Naive thymus-derived CD8-positive, alpha-beta T cell (primary cell): ENCODE measurements at regions not wholly inside any gene's neighbourhood (a gene's known extent, or its start where the extent isn't known, plus 50 kb on each side); places are given as distances from the start of the nearest gene placed in this dataset.

ENCODE experiments used
- ATAC-seq, 2 donors: fragments of 150-1000 bp; cut with Tn5 transposase in 1 of 2; sonication (Bioruptor Pico), chemical (Tn5 transposase) in 1 of 2; 1 replicate in 1 of 2; 2 replicates in 1 of 2; pipeline ENCODE4 v1.10.0; 2021; ENCODE audit warnings: mild to moderate bottlenecking in 2 of 2, moderate library complexity in 2 of 2
- POLR2A ChIA-PET: fragments of 350-600 bp; sonication (Branson Sonifier 250); formaldehyde crosslinking; loops from one replicate; lab custom pipeline; 2021; ENCODE audit warnings: antibody characterized with exemption; lab: Charles Lee
- DNase-seq, 10 donors: peaks; one replicate each; pipeline versions ENCODE4 v3.0.0 to v3.0.0-alpha.2; 2020 to 2022
- H3K27ac Mint-ChIP-seq, 10 donors: one replicate each; pipeline ENCODE4 v1.8.0; 2020 to 2022; ENCODE audit warnings: mild to moderate bottlenecking in 10 of 10, mixed read lengths in 10 of 10, moderate library complexity in 4 of 10, inconsistent platforms in 1 of 10
- H3K27me3 Mint-ChIP-seq, 5 donors: one replicate each; pipeline ENCODE4 v1.8.0; 2021 to 2022; ENCODE audit warnings: mixed read lengths in 5 of 5
- H3K36me3 Mint-ChIP-seq, 3 donors: one replicate each; pipeline ENCODE4 v1.8.0; 2020 to 2022; ENCODE audit warnings: mixed read lengths in 3 of 3, mild to moderate bottlenecking in 2 of 3, inconsistent platforms in 1 of 3
- H3K4me1 Mint-ChIP-seq, 4 donors: one replicate each; pipeline ENCODE4 v1.8.0; 2021 to 2022; ENCODE audit warnings: mixed read lengths in 4 of 4
- H3K4me3 Mint-ChIP-seq, 10 donors: one replicate each; pipeline ENCODE4 v1.8.0; 2020 to 2022; ENCODE audit warnings: mild to moderate bottlenecking in 10 of 10, mixed read lengths in 10 of 10, moderate library complexity in 6 of 10, inconsistent platforms in 1 of 10
- H3K9me3 Mint-ChIP-seq, 9 donors: one replicate each; pipeline ENCODE4 v1.8.0; 2020 to 2022; ENCODE audit warnings: mixed read lengths in 9 of 9, mild to moderate bottlenecking in 3 of 9, inconsistent platforms in 1 of 9, moderate library complexity in 1 of 9

- POLR2A ChIA-PET = no interaction called here
- no peak overlapping the region for H3K4me3 Mint-ChIP-seq
- DNase-seq (no peak), ATAC-seq (no peak)
- H3K27ac Mint-ChIP-seq = no peak overlapping the region
- peaks cover 0 to 7% (median 0%) of the 10 kb centered on the region in 5 donors for H3K27me3 Mint-ChIP-seq
- no peaks in the 10 kb centered on the region for H3K4me1 Mint-ChIP-seq
- no peaks in the 10 kb centered on the region for H3K36me3 Mint-ChIP-seq
- H3K9me3 Mint-ChIP-seq = peaks cover 4 to 26% (median 11%) of the 10 kb centered on the region in 9 donors
Measured at GRCh38 chr14:53663709-53664108, 292.9 kb downstream of the BMP4 start.

GRCh38 chr14:53655080-53655785 lies 301.4 kb downstream of the BMP4 start:
- no peak overlapping the region for H3K27ac Mint-ChIP-seq
- H3K4me3 Mint-ChIP-seq = no peak overlapping the region
- H3K4me1 Mint-ChIP-seq = no peaks in the 10 kb centered on the region
- peaks cover 0 to 46% (median 4%) of the 10 kb centered on the region in 9 donors for H3K9me3 Mint-ChIP-seq
- H3K27me3 Mint-ChIP-seq = peaks cover 0 to 12% (median 2%) of the 10 kb centered on the region in 5 donors
- POLR2A ChIA-PET = no interaction called here
- ATAC-seq (no peak), DNase-seq (no peak)
- H3K36me3 Mint-ChIP-seq = peaks cover 0 to 6% (median 2%) of the 10 kb centered on the region in 3 donors

- peaks cover 0 to 6% (median 2%) of the 10 kb centered on the region in 3 donors for H3K36me3 Mint-ChIP-seq
- H3K9me3 Mint-ChIP-seq = peaks cover 0 to 29% (median 6%) of the 10 kb centered on the region in 9 donors
- no peak for DNase-seq
- H3K4me1 Mint-ChIP-seq = no peaks in the 10 kb centered on the region
- no peak overlapping the region for H3K27ac Mint-ChIP-seq
- ATAC-seq = no peak
- POLR2A ChIA-PET = no interaction called here
- peaks cover 0 to 12% (median 3%) of the 10 kb centered on the region in 5 donors for H3K27me3 Mint-ChIP-seq
- H3K4me3 Mint-ChIP-seq = no peak overlapping the region
Measured at GRCh38 chr14:53652068-53652467, 304.6 kb downstream of the BMP4 start.

- ATAC-seq (no peak), DNase-seq (no peak)
- Mint-ChIP-seq H3K36me3 (peaks cover 0 to 6% (median 2%) of the 10 kb centered on the region in 3 donors), H3K4me3 (no peak overlapping the region), H3K27me3 (peaks cover 0 to 12% (median 3%) of the 10 kb centered on the region in 5 donors), H3K9me3 (peaks cover 0 to 20% (median 6%) of the 10 kb centered on the region in 9 donors), H3K27ac (peak overlapping the region in 1 of 10 donors; percentile 46), H3K4me1 (no peaks in the 10 kb centered on the region)
- POLR2A ChIA-PET = no interaction called here
Measured at GRCh38 chr14:53651096-53651740, 305.4 kb downstream of the BMP4 start.

- Mint-ChIP-seq H3K9me3 (peaks cover 0 to 20% (median 13%) of the 10 kb centered on the region in 9 donors), H3K27me3 (peaks cover 0 to 3% (median 0%) of the 10 kb centered on the region in 5 donors), H3K4me1 (no peaks in the 10 kb centered on the region), H3K4me3 (no peak overlapping the region), H3K27ac (no peak overlapping the region), H3K36me3 (peaks cover 0 to 2% (median 0%) of the 10 kb centered on the region in 3 donors)
- DNase-seq = no peak
- ATAC-seq = no peak
- POLR2A ChIA-PET = no interaction called here
Measured at GRCh38 chr14:53646925-53647324, 309.7 kb downstream of the BMP4 start.

GRCh38 chr14:53640695-53641094 lies 315.9 kb downstream of the BMP4 start:
- DNase-seq = no peak
- no peaks in the 10 kb centered on the region for H3K4me1 Mint-ChIP-seq
- ATAC-seq = no peak
- H3K4me3 Mint-ChIP-seq = no peak overlapping the region
- H3K27ac Mint-ChIP-seq = no peak overlapping the region
- H3K36me3 Mint-ChIP-seq = no peaks in the 10 kb centered on the region
- POLR2A ChIA-PET = no interaction called here
- peaks cover 0 to 21% (median 18%) of the 10 kb centered on the region in 9 donors for H3K9me3 Mint-ChIP-seq
- H3K27me3 Mint-ChIP-seq = peaks cover 0 to 4% (median 0%) of the 10 kb centered on the region in 5 donors

- no peaks in the 10 kb centered on the region for H3K36me3 Mint-ChIP-seq
- no peak overlapping the region for H3K4me3 Mint-ChIP-seq
- no peaks in the 10 kb centered on the region for H3K4me1 Mint-ChIP-seq
- H3K27me3 Mint-ChIP-seq = peaks cover 0 to 7% (median 0%) of the 10 kb centered on the region in 5 donors
- peaks cover 3 to 21% (median 14%) of the 10 kb centered on the region in 9 donors for H3K9me3 Mint-ChIP-seq
- DNase-seq = no peak
- no peak overlapping the region for H3K27ac Mint-ChIP-seq
- no peak for ATAC-seq
- POLR2A ChIA-PET = no interaction called here
Measured at GRCh38 chr14:53638966-53639365, 317.7 kb downstream of the BMP4 start.

- Mint-ChIP-seq H3K4me3 (no peak overlapping the region), H3K27me3 (peaks cover 0 to 15% (median 0%) of the 10 kb centered on the region in 5 donors), H3K27ac (no peak overlapping the region), H3K9me3 (peaks cover 4 to 18% (median 7%) of the 10 kb centered on the region in 9 donors), H3K4me1 (no peaks in the 10 kb centered on the region), H3K36me3 (no peaks in the 10 kb centered on the region)
- no peak for ATAC-seq
- DNase-seq = no peak
- POLR2A ChIA-PET = no interaction called here
Measured at GRCh38 chr14:53634793-53635192, 321.8 kb downstream of the BMP4 start.

- POLR2A ChIA-PET = no interaction called here
- H3K4me1 Mint-ChIP-seq = no peaks in the 10 kb centered on the region
- H3K36me3 Mint-ChIP-seq = no peaks in the 10 kb centered on the region
- ATAC-seq = no peak
- DNase-seq = no peak
- peaks cover 0 to 10% (median 4%) of the 10 kb centered on the region in 5 donors for H3K27me3 Mint-ChIP-seq
- no peak overlapping the region for H3K4me3 Mint-ChIP-seq
- H3K27ac Mint-ChIP-seq = no peak overlapping the region
- peaks cover 0 to 13% (median 5%) of the 10 kb centered on the region in 9 donors for H3K9me3 Mint-ChIP-seq
Measured at GRCh38 chr14:53630336-53630735, 326.3 kb downstream of the BMP4 start.

- ATAC-seq = no peak
- no peaks in the 10 kb centered on the region for H3K4me1 Mint-ChIP-seq
Measured at GRCh38 chr14:53628732-53629430, 327.7 kb downstream of the BMP4 start.

GRCh38 chr14:53628261-53628660 lies 328.4 kb downstream of the BMP4 start:
- peaks cover 0 to 5% (median 0%) of the 10 kb centered on the region in 5 donors for H3K27me3 Mint-ChIP-seq
- POLR2A ChIA-PET = no interaction called here
- no peak overlapping the region for H3K27ac Mint-ChIP-seq
- no peak overlapping the region for H3K4me3 Mint-ChIP-seq
- no peak for DNase-seq
- H3K9me3 Mint-ChIP-seq = peaks cover 0 to 5% (median 0%) of the 10 kb centered on the region in 9 donors
- ATAC-seq = no peak
- H3K4me1 Mint-ChIP-seq = no peaks in the 10 kb centered on the region
- no peaks in the 10 kb centered on the region for H3K36me3 Mint-ChIP-seq

More at GRCh38 chr14:53628732-53629430, 327.7 kb downstream of the BMP4 start:
- Mint-ChIP-seq H3K27ac (no peak overlapping the region), H3K36me3 (no peaks in the 10 kb centered on the region), H3K9me3 (peaks cover 0 to 6% (median 2%) of the 10 kb centered on the region in 9 donors), H3K27me3 (peaks cover 0 to 8% (median 2%) of the 10 kb centered on the region in 5 donors), H3K4me3 (no peak overlapping the region)
- POLR2A ChIA-PET = no interaction called here
- DNase-seq = no peak

- H3K9me3 Mint-ChIP-seq = peaks cover 0 to 5% (median 0%) of the 10 kb centered on the region in 9 donors
- DNase-seq (no peak), ATAC-seq (no peak)
- POLR2A ChIA-PET = no interaction called here
- no peak overlapping the region for H3K4me3 Mint-ChIP-seq
- H3K36me3 Mint-ChIP-seq = no peaks in the 10 kb centered on the region
- no peaks in the 10 kb centered on the region for H3K4me1 Mint-ChIP-seq
- H3K27me3 Mint-ChIP-seq = peaks cover 0 to 5% (median 0%) of the 10 kb centered on the region in 5 donors
- H3K27ac Mint-ChIP-seq = no peak overlapping the region
Measured at GRCh38 chr14:53626761-53627160, 329.9 kb downstream of the BMP4 start.

- ATAC-seq (no peak), DNase-seq (no peak)
- Mint-ChIP-seq H3K4me1 (no peaks in the 10 kb centered on the region), H3K36me3 (no peaks in the 10 kb centered on the region), H3K27me3 (peaks cover 0 to 2% (median 0%) of the 10 kb centered on the region in 5 donors), H3K9me3 (peaks cover 0 to 5% (median 0%) of the 10 kb centered on the region in 9 donors), H3K4me3 (no peak overlapping the region), H3K27ac (no peak overlapping the region)
- POLR2A ChIA-PET = no interaction called here
Measured at GRCh38 chr14:53622447-53622846, 334.2 kb downstream of the BMP4 start.
